HCT116 (cell line): ENCODE measurements at regions not wholly inside any gene's neighbourhood (a gene's known extent, or its start where the extent isn't known, plus 50 kb on each side); places are given as distances from the start of the nearest gene placed in this dataset.

Experiments used
- ATAC-seq: fragments of 200-7000 bp; cut with Tn5 transposase; 2 replicates; pipeline ENCODE4 v1.9.1; 2020; ENCODE audit warnings: mild to moderate bottlenecking, moderate library complexity
- BruUV-seq: library from RNA; stranded (reverse); fragments of 400-500 nt; replicated peaks from 2 replicates; lab custom pipeline; 2021; lab: Mats Ljungman, UMichigan
- CTCF ChIA-PET: fragments of 300-600 bp; sonication (Branson Sonifier 250); formaldehyde crosslinking; loops from one replicate; lab custom pipeline; 2021; ENCODE audit warnings: antibody characterized with exemption; lab: Charles Lee
- POLR2A ChIA-PET: fragments of 300-600, 350-600 bp; sonication (Branson Sonifier 250); formaldehyde crosslinking; loops from one replicate; lab custom pipeline; 2021; ENCODE audit warnings: antibody characterized with exemption; lab: Charles Lee
- RAD21 ChIA-PET, 2 experiments: fragments of 300-600 bp; sonication (Branson Sonifier 250); formaldehyde crosslinking; loops; one replicate each; lab custom pipeline; 2023; ENCODE audit warnings: low total read pairs in 2 of 2; ENCODE audit not compliant: uncharacterized antibody in 2 of 2, unreplicated experiment in 2 of 2, low non-redundant PET in 1 of 2; lab: Charles Lee
- DNase-seq: peaks from one replicate; pipeline ENCODE4 v3.0.0-alpha.2; 2010; ENCODE audit warnings: low read depth, low spot score
- H2AFZ ChIP-seq: fragments of 200-600 bp; shearing (Covaris generic), sonication (generic); 2 replicates; pipeline ENCODE4 v1.6.1; 2017; ENCODE audit warnings: low read depth, mixed run types, mixed read lengths, antibody characterized with exemption, low read length; ENCODE audit not compliant: poor library complexity, severe bottlenecking
- H3K27ac ChIP-seq: 2 replicates; pipeline ENCODE4 v1.5.1; 2012; ENCODE audit warnings: low read depth, low read length
- H3K27me3 ChIP-seq: fragments of 200-600 bp; sonication (generic); 2 replicates; pipeline ENCODE4 v1.6.1; 2016; ENCODE audit warnings: mixed run types, low read length, mixed read lengths; ENCODE audit not compliant: insufficient read depth
- H3K36me3 ChIP-seq, 2 experiments: fragments of 200-500 bp in 1 of 2; fragments of 200-600 bp in 1 of 2; sonication (Bioruptor generic) in 1 of 2; sonication (generic) in 1 of 2; 2 replicates each; pipeline versions ENCODE4 v1.5.1 to v1.6.1; 2014 to 2016; ENCODE audit warnings: low read length in 2 of 2, inconsistent platforms in 1 of 2, mixed read lengths in 1 of 2, mixed run types in 1 of 2; ENCODE audit not compliant: insufficient read depth in 2 of 2, control insufficient read depth in 1 of 2
- H3K4me1 ChIP-seq, 2 experiments: fragments of 200-600 bp in 1 of 2; sonication (generic) in 1 of 2; 2 replicates each; pipeline versions ENCODE4 v1.5.1 to v1.6.1; 2012 to 2017; ENCODE audit warnings: low read length in 2 of 2, inconsistent platforms in 1 of 2, mild to moderate bottlenecking in 1 of 2, mixed read lengths in 1 of 2, mixed run types in 1 of 2, moderate library complexity in 1 of 2; ENCODE audit not compliant: insufficient read depth in 2 of 2, control insufficient read depth in 1 of 2
- H3K4me2 ChIP-seq: fragments of 200-600 bp; sonication (generic); 2 replicates; pipeline ENCODE4 v1.6.1; 2017; ENCODE audit warnings: mixed run types, low read length, mixed read lengths
- H3K4me3 ChIP-seq, 2 experiments: fragments of 200-600 bp in 1 of 2; sonication (generic) in 1 of 2; replicated peaks in 1 of 2; 2 replicates each; pipeline ENCODE4 v1.5.1; 2011 to 2016; ENCODE audit warnings: low read length in 2 of 2, control low read depth in 1 of 2, low read depth in 1 of 2, mild to moderate bottlenecking in 1 of 2, mixed read lengths in 1 of 2, mixed run types in 1 of 2
- H3K79me2 ChIP-seq: fragments of 200-600 bp; sonication (generic); 2 replicates; pipeline ENCODE4 v1.6.1; 2017; ENCODE audit warnings: mild to moderate bottlenecking, mixed run types, low read length, moderate library complexity, mixed read lengths; ENCODE audit not compliant: insufficient read depth
- H3K9ac ChIP-seq: fragments of 200-600 bp; sonication (generic); 2 replicates; pipeline ENCODE4 v1.6.1; 2016; ENCODE audit warnings: low read length, mixed read lengths
- H3K9me2 ChIP-seq: fragments of 200-600 bp; sonication (generic), shearing (Covaris generic); 2 replicates; pipeline ENCODE4 v1.6.1; 2017; ENCODE audit warnings: mixed run types, mild to moderate bottlenecking, moderate library complexity; ENCODE audit not compliant: insufficient read depth
- H3K9me3 ChIP-seq, 2 experiments: fragments of 200-500 bp in 1 of 2; fragments of 200-600 bp in 1 of 2; sonication (Bioruptor generic) in 1 of 2; sonication (generic) in 1 of 2; 2 replicates each; pipeline ENCODE4 v1.6.1; 2014 to 2017; ENCODE audit warnings: low read length in 2 of 2, mixed read lengths in 2 of 2, inconsistent platforms in 1 of 2, low read depth in 1 of 2, mild to moderate bottlenecking in 1 of 2, mixed run types in 1 of 2, moderate library complexity in 1 of 2; ENCODE audit not compliant: control insufficient read depth in 1 of 2, insufficient read depth in 1 of 2
- H4K20me1 ChIP-seq: fragments of 200-600 bp; sonication (generic), shearing (Covaris generic); 2 replicates; pipeline ENCODE4 v1.6.1; 2017; ENCODE audit warnings: mixed run types, mild to moderate bottlenecking, moderate library complexity; ENCODE audit not compliant: insufficient read depth
- JUND ChIP-seq: IDR thresholded peaks from 2 replicates; pipeline ENCODE4 v1.6.1; 2012
- POLR2AphosphoS5 ChIP-seq: IDR thresholded peaks from 2 replicates; pipeline ENCODE4 v1.6.1; 2011; ENCODE audit warnings: mild to moderate bottlenecking, low read depth, low read length, moderate library complexity
- YY1 ChIP-seq: IDR thresholded peaks from 2 replicates; pipeline ENCODE4 v1.6.1; 2011; ENCODE audit warnings: low read length, low read depth, moderate library complexity, mild to moderate bottlenecking; ENCODE audit not compliant: insufficient replicate concordance; ENCODE audit errors: extremely low read depth
- ZFX ChIP-seq: fragments of 450-650 bp; IDR thresholded peaks from 2 replicates; pipeline ENCODE4 v1.6.1; 2017
- intact Hi-C: fragments of 100-400 bp; cut with micrococcal nuclease; formaldehyde crosslinking; loops from 2 replicates; pipeline ENCODE4 v1.10.0; 2022
- TF ChIP-seq, protein P1 (sequence below): IDR thresholded peaks from 2 replicates; pipeline ENCODE4 v1.6.1; 2012

DNA sequence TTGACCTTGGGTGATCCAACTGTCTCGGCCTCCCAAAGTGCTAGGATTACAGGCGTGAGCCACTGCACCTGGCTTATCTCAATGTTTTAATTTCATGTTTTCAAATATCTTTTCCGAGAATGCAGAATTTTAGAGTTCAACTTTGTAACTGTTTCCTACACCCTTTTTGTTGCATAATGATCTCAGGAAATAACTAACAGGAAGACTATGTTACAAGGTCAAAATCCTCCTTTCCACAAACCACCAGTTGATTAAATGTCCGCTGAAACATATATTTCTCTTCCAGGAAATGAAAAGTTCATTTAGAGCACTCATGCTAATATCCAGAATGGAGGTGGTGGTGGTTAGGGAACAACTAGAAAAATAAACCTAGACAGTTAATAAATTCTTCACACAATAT, 377.8 kb downstream of the PPP4R3C start:
- BruUV-seq, result no TSS peak
- no peak for TF ChIP-seq POLR2AphosphoS5
- ATAC-seq (no peak), DNase-seq (no peak)
- Histone ChIP-seq H4K20me1 (no peaks in the 10 kb centered on the region), H3K36me3 (no peaks in the 10 kb centered on the region), H3K27ac (no peak overlapping the region), H3K4me3 (no peak overlapping the region), H3K9me3 (no peaks in the 10 kb centered on the region), H3K4me1 (no peaks in the 10 kb centered on the region), H3K27me3 (no peaks in the 10 kb centered on the region), H3K4me2 (no peak overlapping the region), H3K79me2 (no peaks in the 10 kb centered on the region), H3K9me2 (no peaks in the 10 kb centered on the region), H2AFZ (no peak overlapping the region), H3K9ac (no peak overlapping the region)
- intact Hi-C loops, result no loop called here
- ChIA-PET CTCF (no interaction called here), RAD21 (no interaction called here), POLR2A (no interaction called here)

DNA sequence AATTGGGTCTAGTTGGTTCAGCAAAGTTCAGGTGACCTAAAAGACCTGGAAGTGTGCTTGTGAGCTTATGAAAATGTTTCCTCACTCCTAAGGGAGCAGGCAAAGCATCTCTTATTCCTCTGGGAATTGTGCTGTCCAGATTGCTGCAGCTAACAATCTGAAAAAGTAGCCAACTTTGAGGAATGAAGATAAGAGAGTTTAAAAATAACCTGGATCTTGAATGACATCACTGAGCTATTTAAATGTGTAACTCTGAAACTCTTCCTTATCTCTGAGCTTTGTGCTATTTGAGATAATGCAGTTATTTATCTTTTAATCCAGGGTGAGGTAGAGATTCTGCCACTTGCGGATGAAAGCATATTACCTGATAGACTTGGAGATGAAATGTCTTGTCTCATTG, 384.8 kb downstream of the PPP4R3C start:
- H2AFZ ChIP-seq, result no peak overlapping the region
- H3K9me3 ChIP-seq, result no peaks in the 10 kb centered on the region; a peak in 1 of 4 replicates
- H3K4me1 ChIP-seq, result no peaks in the 10 kb centered on the region
- no peak overlapping the region for H3K4me3 ChIP-seq
- no peaks in the 10 kb centered on the region for H3K36me3 ChIP-seq
- DNase-seq, result no peak
- no peak overlapping the region for H3K9ac ChIP-seq
- H4K20me1 ChIP-seq, result no peaks in the 10 kb centered on the region
- no peak for ATAC-seq
- ChIA-PET RAD21 (no interaction called here), CTCF (no interaction called here), POLR2A (no interaction called here)
- no peak overlapping the region for H3K27ac ChIP-seq
- intact Hi-C loops, result no loop called here
- no peaks in the 10 kb centered on the region for H3K79me2 ChIP-seq
- H3K27me3 ChIP-seq, result no peaks in the 10 kb centered on the region
- no peaks in the 10 kb centered on the region for H3K9me2 ChIP-seq
- no TSS peak for BruUV-seq
- TF ChIP-seq ZFX (no peak), JUND (no peak), YY1 (no peak)
- TF ChIP-seq, protein P1, sequence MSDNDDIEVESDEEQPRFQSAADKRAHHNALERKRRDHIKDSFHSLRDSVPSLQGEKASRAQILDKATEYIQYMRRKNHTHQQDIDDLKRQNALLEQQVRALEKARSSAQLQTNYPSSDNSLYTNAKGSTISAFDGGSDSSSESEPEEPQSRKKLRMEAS, result no peak
- no peak overlapping the region for H3K4me2 ChIP-seq
